ENCODE measurements at regions not wholly inside any gene's neighbourhood (a gene's known extent, or its start where the extent isn't known, plus 50 kb on each side); places are given as distances from the start of the nearest gene placed in this dataset.

GRCh38 chr3:101926594-101927105 lies 77.3 kb downstream of the NFKBIZ start:
- TF ChIP-seq, protein P1, sequence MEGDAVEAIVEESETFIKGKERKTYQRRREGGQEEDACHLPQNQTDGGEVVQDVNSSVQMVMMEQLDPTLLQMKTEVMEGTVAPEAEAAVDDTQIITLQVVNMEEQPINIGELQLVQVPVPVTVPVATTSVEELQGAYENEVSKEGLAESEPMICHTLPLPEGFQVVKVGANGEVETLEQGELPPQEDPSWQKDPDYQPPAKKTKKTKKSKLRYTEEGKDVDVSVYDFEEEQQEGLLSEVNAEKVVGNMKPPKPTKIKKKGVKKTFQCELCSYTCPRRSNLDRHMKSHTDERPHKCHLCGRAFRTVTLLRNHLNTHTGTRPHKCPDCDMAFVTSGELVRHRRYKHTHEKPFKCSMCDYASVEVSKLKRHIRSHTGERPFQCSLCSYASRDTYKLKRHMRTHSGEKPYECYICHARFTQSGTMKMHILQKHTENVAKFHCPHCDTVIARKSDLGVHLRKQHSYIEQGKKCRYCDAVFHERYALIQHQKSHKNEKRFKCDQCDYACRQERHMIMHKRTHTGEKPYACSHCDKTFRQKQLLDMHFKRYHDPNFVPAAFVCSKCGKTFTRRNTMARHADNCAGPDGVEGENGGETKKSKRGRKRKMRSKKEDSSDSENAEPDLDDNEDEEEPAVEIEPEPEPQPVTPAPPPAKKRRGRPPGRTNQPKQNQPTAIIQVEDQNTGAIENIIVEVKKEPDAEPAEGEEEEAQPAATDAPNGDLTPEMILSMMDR (conservative IDR thresholded peaks at IDR 0.05; ENCODE audit: low read length): no peak
- TF ChIP-seq EZH2phosphoT487 (IDR thresholded peaks at IDR 0.05; ENCODE audit: borderline replicate concordance): no peak

All from Loucy (cell line).